ENCODE measurements at regions not wholly inside any gene's neighbourhood (a gene's known extent, or its start where the extent isn't known, plus 50 kb on each side); places are given as distances from the start of the nearest gene placed in this dataset.

DNA sequence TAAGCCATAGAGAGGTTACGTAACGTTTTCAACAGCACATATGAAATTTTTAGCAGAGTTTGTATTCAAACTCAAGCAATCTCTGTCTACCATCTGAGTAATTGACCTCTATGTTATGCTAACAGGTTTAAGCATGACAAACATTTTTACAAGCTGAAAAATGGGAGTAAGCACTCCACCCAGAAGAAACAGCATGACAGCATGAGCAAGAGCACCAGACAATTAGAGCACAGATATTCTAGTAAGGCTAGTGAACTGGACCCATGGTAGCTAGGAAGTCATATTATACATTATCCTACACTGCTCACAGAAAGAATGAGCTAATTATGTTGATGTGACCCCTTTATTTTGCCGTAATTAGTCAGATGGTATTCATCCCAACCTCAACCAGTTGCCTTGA lies 200.5 kb downstream of the PABPC4L start:
- TF ChIP-seq CTCF (IDR thresholded peaks at IDR 0.05) (no peak), POLR2AphosphoS5 (IDR thresholded peaks at IDR 0.05; ENCODE audit: low read depth, low read length) (no peak), SIN3A (IDR thresholded peaks at IDR 0.05; ENCODE audit: borderline replicate concordance, insufficient read depth, low read depth, low read length) (no peak), TCF7L2 (IDR thresholded peaks at IDR 0.05; ENCODE audit: low read depth, low read length) (no peak)

Data from Panc1 (cell line).